ENCODE measurements at regions not wholly inside any gene's neighbourhood (a gene's known extent, or its start where the extent isn't known, plus 50 kb on each side); places are given as distances from the start of the nearest gene placed in this dataset.
A peak's percentile ranks its signal among the peaks of the same experiment; 100 is the strongest.

GRCh38 chrX:73930300-73930699 is 77.8 kb upstream of the XIST start (continued):
- no peak for TF ChIP-seq ZBTB10 (tag by site-specific recombination; IDR thresholded peaks at IDR 0.05)
- no peak for TF ChIP-seq ZSCAN23 (tag by site-specific recombination; IDR thresholded peaks at IDR 0.05)
- TF ChIP-seq ZNF157 (tag by site-specific recombination; IDR thresholded peaks at IDR 0.05): no peak
- no peak for TF ChIP-seq KLF16 (tag by site-specific recombination; IDR thresholded peaks at IDR 0.05)
- TF ChIP-seq ZNF623 (tag by site-specific recombination; IDR thresholded peaks at IDR 0.05): no peak
- no peak for TF ChIP-seq WT1 (tag by site-specific recombination; IDR thresholded peaks at IDR 0.05)
- no peak for TF ChIP-seq ZNF510 (tag by site-specific recombination; IDR thresholded peaks at IDR 0.05; ENCODE audit: insufficient replicate concordance)
- TF ChIP-seq FEZF1 (tag by site-specific recombination; IDR thresholded peaks at IDR 0.05): peak; percentile 93
- no peak for TF ChIP-seq ZNF214 (tag by site-specific recombination; IDR thresholded peaks at IDR 0.05; ENCODE audit: borderline replicate concordance)

- Histone ChIP-seq H3K4me1 (ENCODE audit: control insufficient read depth, insufficient read depth, low read length) (peaks cover 11% of the 10 kb centered on the region), H3K36me3 (ENCODE audit: control insufficient read depth in 2 of 2, insufficient read depth in 1 of 2, low read length in 2 of 2) (no peaks in the 10 kb centered on the region; a peak in 1 of 3 replicates), H3K27ac (ENCODE audit: extremely low read depth, low read depth, low read length) (no peak overlapping the region), H3K9me3 (ENCODE audit: control insufficient read depth, insufficient read depth, low read depth, low read length) (no peaks in the 10 kb centered on the region; the same call in 1 of the 2 replicates), H3K4me3 (ENCODE audit: low read depth, low read length) (no peak overlapping the region)
- ChIA-PET POLR2A (interaction anchor here (0.5 to 1.6 kb wide), 4 partner anchors 9 to 39 kb away, joined by 3 to 4 read pairs (median 4); no protein-coding TSS in a partner anchor), CTCF (interaction anchor here (1.1 to 1.6 kb wide), 3 partner anchors 67 to 92 kb away, joined by 3 to 5 read pairs (median 5); no protein-coding TSS in a partner anchor)
- TF ChIP-seq ZNF239 (tag by site-specific recombination; IDR thresholded peaks at IDR 0.05): no peak
- no peak for TF ChIP-seq EGR2 (tag by site-specific recombination; IDR thresholded peaks at IDR 0.05; ENCODE audit: low read depth)
- TF ChIP-seq FEZF1 (tag by site-specific recombination; IDR thresholded peaks at IDR 0.05): peak; percentile 67; the same call in 1 of the 2 replicates
- TF ChIP-seq PRDM2 (tag by site-specific recombination; IDR thresholded peaks at IDR 0.05; ENCODE audit: borderline replicate concordance): no peak
Measured at GRCh38 chrX:73922856-73923455, 70.4 kb upstream of the XIST start.

- ChIA-PET CTCF (interaction anchor here (0.6 to 2.6 kb wide), 9 partner anchors 9 to 1790 kb away, joined by 3 to 20 read pairs (median 5); no protein-coding TSS in a partner anchor), POLR2A (interaction anchor here (0.6 to 2.6 kb wide), 12 partner anchors 9 to 79 kb away, joined by 3 to 56 read pairs (median 4); partner anchors contain the start of gene XIST)
- H3K27ac ChIP-seq (ENCODE audit: extremely low read depth, low read depth, low read length): peak overlapping the region; percentile 69
- no peaks in the 10 kb centered on the region for H3K36me3 ChIP-seq (ENCODE audit: control insufficient read depth in 2 of 2, insufficient read depth in 1 of 2, low read length in 2 of 2)
- no peaks in the 10 kb centered on the region; the same call in 1 of the 2 replicates for H3K9me3 ChIP-seq (ENCODE audit: control insufficient read depth, insufficient read depth, low read depth, low read length)
- peaks cover 40% of the 10 kb centered on the region for H3K4me1 ChIP-seq (ENCODE audit: control insufficient read depth, insufficient read depth, low read length)
- H3K4me3 ChIP-seq (ENCODE audit: low read depth, low read length): no peak overlapping the region
- TF ChIP-seq ZNF184 (tag by site-specific recombination; IDR thresholded peaks at IDR 0.05) (no peak), ZXDB (tag by site-specific recombination; IDR thresholded peaks at IDR 0.05) (peak; percentile 90), ZNF629 (tag by site-specific recombination; IDR thresholded peaks at IDR 0.05) (peak; percentile 70), ZNF610 (tag by site-specific recombination; IDR thresholded peaks at IDR 0.05; ENCODE audit: borderline replicate concordance) (no peak), ZNF155 (tag by site-specific recombination; IDR thresholded peaks at IDR 0.05) (no peak), SP3 (tag by site-specific recombination; IDR thresholded peaks at IDR 0.05) (0 out of 2 replicates have a peak, but pooled peaks have one; percentile 12), ZNF416 (tag by site-specific recombination; IDR thresholded peaks at IDR 0.05) (no peak), ZNF175 (tag by site-specific recombination; IDR thresholded peaks at IDR 0.05) (no peak), ZIC2 (tag by site-specific recombination; IDR thresholded peaks at IDR 0.05) (no peak), ZNF560 (tag by site-specific recombination; IDR thresholded peaks at IDR 0.05; ENCODE audit: borderline replicate concordance) (no peak), ZBTB6 (tag by site-specific recombination; IDR thresholded peaks at IDR 0.05) (no peak)
Measured at GRCh38 chrX:73916931-73917667, 64.6 kb upstream of the XIST start.

Data from HEK293 (cell line).